ENCODE measurements at regions not wholly inside any gene's neighbourhood (a gene's known extent, or its start where the extent isn't known, plus 50 kb on each side); places are given as distances from the start of the nearest gene placed in this dataset.

DNA sequence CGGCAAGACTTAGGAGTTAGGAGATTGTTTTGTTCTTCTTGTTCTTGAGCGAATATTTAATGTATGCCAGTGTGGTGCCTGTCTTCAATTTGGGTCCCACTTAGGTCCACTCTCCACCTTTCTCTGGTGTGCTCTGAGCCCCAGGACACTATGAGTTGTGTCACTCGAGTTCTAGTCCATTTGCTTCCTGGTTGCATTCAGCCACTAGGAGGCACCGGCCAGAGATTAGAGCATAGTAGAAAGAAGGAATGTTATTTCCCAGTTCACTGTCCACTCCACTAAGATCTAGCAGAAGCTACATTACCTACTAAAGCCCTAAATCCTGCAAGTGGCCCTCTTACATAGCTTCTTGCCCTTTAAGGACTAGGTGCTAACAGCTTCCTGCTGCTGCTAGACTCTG lies 326.9 kb downstream of the NAF1 start:
- TF ChIP-seq, protein P1, sequence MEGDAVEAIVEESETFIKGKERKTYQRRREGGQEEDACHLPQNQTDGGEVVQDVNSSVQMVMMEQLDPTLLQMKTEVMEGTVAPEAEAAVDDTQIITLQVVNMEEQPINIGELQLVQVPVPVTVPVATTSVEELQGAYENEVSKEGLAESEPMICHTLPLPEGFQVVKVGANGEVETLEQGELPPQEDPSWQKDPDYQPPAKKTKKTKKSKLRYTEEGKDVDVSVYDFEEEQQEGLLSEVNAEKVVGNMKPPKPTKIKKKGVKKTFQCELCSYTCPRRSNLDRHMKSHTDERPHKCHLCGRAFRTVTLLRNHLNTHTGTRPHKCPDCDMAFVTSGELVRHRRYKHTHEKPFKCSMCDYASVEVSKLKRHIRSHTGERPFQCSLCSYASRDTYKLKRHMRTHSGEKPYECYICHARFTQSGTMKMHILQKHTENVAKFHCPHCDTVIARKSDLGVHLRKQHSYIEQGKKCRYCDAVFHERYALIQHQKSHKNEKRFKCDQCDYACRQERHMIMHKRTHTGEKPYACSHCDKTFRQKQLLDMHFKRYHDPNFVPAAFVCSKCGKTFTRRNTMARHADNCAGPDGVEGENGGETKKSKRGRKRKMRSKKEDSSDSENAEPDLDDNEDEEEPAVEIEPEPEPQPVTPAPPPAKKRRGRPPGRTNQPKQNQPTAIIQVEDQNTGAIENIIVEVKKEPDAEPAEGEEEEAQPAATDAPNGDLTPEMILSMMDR (IDR thresholded peaks at IDR 0.05): no peak
- TF ChIP-seq POLR2A (IDR thresholded peaks at IDR 0.05) (no peak), POLR2AphosphoS5 (IDR thresholded peaks at IDR 0.05) (no peak)
